ENCODE measurements at regions not wholly inside any gene's neighbourhood (a gene's known extent, or its start where the extent isn't known, plus 50 kb on each side); places are given as distances from the start of the nearest gene placed in this dataset.
"Not testable (repeated sequence)": the region's sequence is repeated elsewhere in the genome, so short reads cannot be mapped to it uniquely, and the experiment has no call there.

DNA sequence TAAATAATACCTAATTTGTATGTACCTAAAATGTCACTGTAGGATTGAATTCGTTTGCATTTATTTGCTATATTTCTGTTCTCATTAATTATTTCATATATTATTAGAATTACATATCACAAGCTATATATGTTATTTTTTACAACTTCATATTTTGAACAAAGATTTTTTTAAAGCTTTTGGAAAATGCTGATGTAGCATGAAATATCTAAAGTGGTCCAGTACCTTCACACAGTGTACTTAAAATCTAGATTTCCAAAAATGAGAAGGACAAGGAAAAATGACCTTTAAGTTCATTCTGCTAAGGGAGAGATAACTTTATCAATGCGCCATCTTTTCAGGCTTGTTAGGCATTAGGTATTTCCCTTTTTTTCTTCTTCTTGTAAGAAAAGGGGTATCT lies 71.8 kb downstream of the LARP7 start:
- no peak for DNase-seq

GRCh38 chr4:112714922-112715901 lies 78.3 kb downstream of the LARP7 start:
- DNase-seq, result no peak

GRCh38 chr4:112717856-112718255 lies 80.9 kb downstream of the LARP7 start:
- no peak for DNase-seq

- no peak for DNase-seq
Measured at GRCh38 chr4:112721627-112722026, 84.7 kb downstream of the LARP7 start.

- DNase-seq, result no peak
Measured at GRCh38 chr4:112726041-112726440, 89.1 kb downstream of the LARP7 start.

DNA sequence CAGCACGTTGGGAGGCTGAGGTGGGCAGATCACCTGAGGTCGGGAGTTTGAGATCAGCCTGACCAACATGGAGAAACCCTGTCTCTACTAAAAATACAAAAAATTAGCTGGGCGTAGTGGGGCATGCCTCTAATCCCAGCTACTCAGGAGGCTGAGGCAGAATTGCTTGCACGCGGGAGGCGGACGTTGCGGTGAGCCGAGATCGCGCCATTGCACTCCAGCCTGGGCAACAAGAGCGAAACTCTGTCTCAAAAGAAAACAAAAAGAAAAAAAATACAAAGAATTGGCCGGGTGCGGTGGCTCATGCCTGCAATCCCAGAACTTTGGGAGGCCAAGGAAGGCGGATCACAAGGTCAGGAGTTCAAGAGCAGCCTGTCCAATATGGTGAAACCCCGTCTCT lies 90.8 kb downstream of the LARP7 start:
- not testable (repeated sequence) for DNase-seq

GRCh38 chr4:112731715-112732114 lies 94.8 kb downstream of the LARP7 start:
- no peak for DNase-seq

DNA sequence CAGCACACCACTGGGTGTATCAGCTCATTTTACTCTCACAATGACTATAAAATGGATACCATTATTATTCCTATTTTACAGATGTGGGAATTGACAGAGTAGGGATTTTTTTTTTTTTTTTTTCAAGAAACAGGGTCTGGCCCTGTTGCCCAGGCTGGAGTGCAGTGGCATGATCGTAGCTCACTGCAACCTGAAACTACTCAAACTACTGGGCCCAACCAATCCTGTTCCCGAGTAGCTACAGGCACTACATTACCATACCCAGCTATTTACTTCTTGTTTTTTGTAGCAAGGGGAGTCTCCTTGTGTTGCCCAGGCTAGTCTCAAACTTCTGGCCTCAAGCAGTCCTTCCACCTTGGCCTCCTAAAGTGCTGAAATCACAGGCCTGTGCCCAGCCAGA lies 95.2 kb downstream of the LARP7 start:
- DNase-seq, result no peak

DNA sequence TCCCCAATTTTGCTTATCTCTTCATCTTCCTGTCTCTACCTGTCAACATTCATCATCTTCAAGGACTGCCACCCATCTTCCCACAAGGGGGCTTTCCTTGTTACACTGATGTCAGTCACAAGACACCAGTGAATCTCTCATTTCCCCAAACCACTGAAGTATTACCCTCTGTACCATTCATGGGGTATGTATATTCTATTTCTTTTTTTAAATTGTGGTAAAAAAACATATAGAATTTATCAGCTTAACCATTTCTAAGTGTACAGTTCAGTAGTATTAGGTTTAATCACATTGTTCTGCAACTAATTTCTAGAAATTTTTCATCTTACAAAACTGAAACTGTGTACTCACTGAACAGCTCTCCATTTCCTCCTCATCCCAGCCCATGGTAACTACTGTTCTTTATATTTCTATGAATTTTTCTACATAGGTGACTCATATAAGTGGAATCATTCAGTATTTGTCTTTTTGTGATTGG lies 98.6 kb downstream of the LARP7 start:
- no peak for DNase-seq

DNA sequence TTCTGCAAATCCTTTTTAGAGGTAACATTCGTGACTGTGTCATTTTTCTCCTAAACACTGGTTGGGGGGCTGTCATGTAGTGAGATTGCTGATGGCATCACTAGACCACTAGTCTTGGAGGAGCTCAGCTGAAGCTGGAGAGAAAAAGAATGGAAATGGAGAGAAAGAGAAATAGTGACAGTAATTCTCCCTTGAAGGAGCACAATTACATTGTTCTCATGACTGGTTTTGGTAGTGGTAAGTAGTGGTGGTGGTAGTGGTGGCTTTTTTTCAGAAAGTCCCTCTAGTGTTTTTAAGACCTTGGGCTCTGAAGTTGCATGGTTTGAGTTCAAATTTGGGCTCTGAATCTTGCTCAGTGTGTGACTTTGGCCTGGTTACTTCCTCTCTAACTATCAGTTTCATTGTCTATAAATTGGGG lies 99.8 kb downstream of the LARP7 start:
- no peak for DNase-seq

DNA sequence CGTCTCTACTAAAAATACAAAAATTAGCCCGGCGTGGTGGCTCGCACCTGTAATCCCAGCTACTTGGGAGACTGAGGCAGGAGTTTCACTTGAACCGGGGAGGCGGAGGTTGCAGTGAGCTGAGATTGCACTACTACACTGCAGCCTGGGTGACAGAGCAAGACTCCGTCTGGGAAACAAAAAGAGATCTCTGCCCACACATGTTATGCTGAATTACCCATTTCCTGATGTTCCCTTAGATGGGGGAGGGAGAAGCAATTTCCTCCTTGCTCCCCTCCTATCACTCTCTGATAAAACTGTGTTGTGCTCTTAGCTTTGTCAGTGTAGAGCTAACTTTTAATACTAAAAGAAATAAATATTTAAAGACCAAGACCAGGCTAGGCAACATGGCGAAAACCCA lies 102.5 kb downstream of the LARP7 start:
- no peak for DNase-seq

GRCh38 chr4:112747036-112747435 lies 110.1 kb downstream of the LARP7 start:
- no peak for DNase-seq

DNA sequence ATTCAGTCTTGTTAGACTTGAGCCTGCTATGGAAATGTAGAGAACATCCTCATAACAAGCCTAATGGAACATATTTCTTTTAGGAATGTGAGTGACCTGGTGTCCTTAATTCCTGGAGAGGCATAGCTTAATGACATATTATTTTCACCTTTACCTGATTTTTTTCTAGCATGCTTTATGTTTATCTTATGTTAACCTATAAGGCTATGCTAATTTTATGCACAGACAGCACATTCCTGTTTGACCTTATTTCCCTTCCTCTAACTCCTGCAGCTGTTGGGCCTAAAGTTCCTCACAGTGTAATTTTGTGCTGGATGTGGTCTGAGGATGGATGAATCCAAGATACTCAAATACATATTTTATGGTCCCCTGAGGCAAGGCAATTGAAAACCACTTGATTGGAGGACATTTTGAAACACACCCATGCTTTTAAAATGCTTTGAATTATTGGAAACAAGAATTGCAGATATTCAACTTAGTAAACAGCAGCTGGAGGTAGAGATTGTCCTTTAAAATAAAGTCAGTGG lies 111.5 kb downstream of the LARP7 start:
- no peak for DNase-seq

DNA sequence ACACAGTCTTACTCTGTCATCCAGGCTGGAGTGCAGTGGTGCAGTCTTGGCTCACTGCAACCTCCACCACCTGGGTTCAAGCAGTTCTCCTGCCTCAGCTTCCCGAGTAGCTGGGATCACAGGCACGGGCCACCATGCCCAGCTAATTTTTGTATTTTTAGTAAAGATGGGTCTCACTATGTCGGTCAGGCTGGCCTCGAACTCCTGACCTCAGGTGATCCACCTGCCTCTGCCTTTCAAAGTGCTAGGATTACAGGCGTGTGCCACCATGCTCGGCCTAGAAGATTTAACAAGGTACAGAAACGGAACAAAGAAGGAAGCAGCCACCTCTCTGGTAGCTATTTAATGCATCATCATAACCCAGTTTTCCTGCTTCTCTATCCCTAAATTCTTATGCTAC lies 113.8 kb downstream of the LARP7 start:
- DNase-seq, result not testable (repeated sequence)

DNA sequence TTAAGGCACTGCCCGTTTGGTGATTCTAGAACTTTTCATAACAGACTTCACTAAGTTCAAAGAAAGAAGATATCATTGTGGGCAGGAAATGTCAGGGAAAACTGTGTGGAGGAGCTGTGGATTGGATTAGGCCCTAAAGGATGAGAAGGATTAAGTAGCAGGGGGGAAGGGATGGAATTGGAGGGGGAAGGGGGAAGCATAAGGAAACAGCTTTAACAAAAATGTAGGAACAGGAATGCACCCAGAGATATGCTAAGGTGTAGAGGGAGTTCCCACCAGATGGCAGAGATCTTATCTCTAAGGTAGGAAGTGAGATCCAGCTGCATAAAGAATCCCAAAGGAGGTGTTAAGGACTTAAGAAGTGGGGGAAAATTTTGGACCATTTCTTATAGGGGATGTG lies 114.5 kb downstream of the LARP7 start:
- DNase-seq, result no peak

DNA sequence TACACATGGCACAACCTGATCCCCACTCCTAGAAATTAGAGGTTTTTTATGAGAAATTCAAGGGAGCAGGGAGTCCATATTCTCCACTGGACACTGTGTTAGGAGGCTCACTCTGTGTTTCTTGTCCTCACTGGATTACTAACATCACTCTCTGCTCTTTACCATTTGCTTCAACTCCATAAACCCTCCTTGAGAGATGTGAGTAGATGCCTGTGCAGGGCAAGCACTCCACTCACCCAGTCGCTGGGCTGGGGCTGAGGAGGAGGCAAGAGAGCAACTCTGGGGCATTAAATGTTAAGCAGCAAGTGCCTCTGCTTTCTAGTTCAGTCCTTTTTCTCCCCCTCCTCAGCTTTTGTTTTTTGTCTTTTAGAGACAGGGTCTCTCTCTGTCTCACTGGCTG lies 115.1 kb downstream of the LARP7 start:
- DNase-seq, result no peak

GRCh38 chr4:112752510-112752909 lies 115.6 kb downstream of the LARP7 start:
- DNase-seq, result no peak

DNA sequence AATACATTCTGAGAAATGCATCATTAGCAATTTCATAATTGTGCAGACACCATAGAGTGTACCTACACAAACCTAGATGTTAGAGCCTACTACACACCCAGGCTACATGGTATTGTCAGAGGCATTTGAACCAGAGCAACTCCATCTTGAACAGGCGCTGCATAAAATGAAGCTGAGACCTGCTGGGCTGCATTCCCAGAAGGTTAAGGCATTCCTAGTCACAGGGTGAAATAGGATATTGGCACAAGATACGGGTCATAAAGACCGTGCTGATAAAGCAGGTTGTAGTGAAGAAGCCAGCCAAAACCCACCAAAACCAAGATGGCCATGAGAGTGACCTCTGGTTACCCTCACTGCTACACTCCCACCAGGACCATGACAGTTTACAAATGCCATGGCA lies 116.4 kb downstream of the LARP7 start:
- DNase-seq, result no peak

GRCh38 chr4:112759313-112759712 lies 122.4 kb downstream of the LARP7 start:
- no peak for DNase-seq

DNA sequence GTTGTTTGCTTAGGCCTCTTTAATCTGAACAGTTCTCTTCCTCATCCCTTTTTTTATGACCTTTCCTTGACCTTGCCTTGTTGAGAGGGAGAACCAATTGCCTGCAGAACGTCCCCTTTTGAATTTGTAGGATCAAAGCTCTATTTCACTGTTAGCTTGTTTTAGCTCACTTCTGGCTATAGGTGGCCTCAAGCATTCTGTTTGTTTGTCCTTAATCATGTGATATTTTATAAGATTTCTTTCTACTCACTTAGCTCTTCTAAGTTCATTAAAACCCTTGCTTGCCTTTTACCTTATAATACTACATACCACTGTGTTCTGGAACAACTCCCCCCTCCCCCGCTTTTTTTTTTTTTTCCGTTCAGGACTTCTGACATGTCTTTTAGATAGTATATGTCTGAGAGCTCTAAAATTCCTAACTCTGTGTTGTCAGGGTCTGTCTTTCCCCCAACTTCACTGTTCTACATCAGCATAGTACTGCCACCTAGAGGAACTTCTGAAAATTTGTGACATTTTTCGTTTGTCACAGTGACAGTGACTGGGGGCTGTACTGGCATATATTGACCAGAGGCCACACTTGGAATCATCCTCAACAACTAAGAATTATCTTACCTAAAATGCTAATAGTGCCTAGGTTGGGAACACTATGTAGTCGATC lies 128.5 kb downstream of the LARP7 start:
- peak; percentile 15 for DNase-seq

- no peak for DNase-seq
Measured at GRCh38 chr4:112766422-112766821, 129.5 kb downstream of the LARP7 start.

GRCh38 chr4:112767386-112767785 lies 130.4 kb downstream of the LARP7 start:
- no peak for DNase-seq

DNA sequence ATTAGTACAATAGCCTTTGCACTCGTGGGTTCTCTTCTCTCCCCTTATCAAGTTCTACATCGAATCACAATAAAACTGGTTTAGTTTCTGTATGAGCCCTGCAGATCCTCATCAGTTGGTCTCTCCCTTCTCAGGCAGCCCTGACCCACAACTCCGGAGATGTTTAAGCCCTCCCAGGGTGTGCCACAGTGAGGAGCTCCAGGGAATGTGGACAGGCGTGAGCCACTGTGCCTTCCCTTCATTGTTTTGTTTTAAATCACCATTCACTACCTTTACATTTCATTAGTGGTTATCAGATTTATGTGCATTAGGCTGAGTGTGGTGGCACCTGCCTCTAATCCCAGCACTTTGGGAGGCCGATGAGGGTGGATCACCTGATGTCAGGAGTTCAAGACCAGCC lies 133.2 kb downstream of the LARP7 start:
- DNase-seq, result no peak
